GM04504 (cell line): ENCODE measurements at regions not wholly inside any gene's neighbourhood (a gene's known extent, or its start where the extent isn't known, plus 50 kb on each side); places are given as distances from the start of the nearest gene placed in this dataset.

Experiments
- DNase-seq: peaks from one replicate; pipeline ENCODE4 v3.0.0-alpha.2; 2012; ENCODE audit warnings: low read depth

DNA sequence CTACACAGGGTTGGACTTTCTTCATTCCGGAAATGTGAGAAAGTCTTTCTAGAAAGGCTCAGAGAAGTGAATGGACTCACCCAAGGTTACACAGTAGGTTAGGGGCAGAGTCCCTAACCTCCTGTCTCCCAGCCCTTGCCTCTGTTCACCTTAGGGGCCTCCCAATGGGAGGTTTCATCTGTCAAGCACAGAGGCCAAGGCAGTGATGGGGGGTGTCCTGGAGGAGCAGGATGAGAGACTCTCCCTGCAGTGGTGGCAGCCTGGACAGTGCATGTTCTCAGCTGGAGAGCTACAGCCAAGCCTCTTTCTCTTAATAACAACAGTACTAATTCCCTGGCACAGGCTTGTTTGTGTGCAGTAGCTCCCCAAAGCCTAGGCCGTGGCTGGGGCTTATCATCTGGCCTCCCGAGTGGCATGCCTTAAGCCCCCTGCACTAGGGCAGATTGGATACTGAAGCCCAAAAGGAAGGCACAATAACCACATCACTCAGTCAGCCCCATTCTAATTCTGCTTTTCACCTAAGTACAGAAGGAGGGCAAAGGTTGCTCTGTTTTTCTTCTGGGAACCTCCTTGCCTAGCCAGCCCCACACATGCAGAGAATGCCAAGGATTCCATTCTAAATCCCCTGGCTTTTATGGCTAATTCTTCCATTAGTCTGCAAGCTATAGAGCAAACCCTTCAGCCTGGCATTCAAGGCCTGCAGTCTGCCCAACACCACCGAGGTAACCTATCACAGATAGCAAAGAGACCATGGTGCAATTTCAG is 50.2 kb upstream of the XPA start:
- no peak for DNase-seq

DNA sequence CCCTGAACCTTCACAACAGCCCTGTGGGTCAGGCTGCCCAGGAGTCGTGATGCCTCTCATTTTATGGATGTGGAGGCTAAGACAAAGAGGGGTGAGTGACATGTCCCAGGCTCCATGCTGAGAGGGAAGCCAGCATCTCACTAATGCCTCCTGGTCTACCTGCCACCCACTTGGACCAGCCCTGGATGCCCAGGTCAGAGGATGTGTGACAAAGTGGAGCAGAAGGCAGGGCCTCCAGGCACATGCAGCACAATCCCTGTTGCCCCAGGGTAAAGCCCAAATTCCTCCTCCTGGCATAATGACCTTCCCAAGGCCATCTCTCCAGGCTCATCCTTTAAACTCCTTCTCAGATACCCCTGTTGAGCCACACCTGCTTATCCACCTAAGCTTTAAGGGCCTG is 51.4 kb upstream of the XPA start:
- DNase-seq, result no peak

DNA sequence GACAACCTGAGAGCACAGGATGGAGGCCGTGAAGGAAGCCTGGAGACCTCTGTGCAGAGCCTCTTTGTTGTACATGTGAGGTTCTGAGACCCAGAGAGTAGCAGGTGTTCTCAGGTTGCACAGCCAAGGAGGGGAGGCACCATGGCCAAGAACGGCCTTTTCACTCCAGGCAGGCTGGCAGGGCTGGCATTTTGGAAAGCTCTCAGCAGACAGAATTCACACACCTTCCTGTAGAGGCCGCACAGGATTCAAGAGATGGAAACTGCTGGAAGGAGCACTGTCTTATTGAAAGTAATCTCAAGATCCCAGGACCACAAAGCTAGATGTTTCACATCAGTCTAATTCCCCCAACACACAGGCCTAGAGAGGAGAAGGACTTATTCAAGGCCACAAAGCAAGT is 52.8 kb upstream of the XPA start:
- no peak for DNase-seq

DNA sequence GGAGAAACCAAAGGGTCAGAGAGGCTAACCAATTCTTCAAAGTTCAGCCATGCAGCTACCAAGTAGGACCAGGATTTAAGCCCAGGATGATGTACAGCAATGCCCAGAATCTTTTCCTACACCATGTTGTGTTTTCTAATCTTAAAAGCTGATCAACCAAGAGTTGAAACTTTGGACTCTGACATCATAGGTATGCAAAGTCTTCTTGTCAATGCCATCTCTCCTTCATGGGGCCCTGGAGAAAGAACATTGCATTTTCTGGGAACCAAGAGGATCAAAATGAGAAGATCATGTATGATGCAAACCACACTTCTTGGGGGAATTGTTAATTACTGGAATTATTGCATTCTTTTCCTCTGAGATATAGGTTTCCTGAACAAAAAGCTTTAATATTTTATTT is 54.4 kb upstream of the XPA start:
- no peak for DNase-seq

DNA sequence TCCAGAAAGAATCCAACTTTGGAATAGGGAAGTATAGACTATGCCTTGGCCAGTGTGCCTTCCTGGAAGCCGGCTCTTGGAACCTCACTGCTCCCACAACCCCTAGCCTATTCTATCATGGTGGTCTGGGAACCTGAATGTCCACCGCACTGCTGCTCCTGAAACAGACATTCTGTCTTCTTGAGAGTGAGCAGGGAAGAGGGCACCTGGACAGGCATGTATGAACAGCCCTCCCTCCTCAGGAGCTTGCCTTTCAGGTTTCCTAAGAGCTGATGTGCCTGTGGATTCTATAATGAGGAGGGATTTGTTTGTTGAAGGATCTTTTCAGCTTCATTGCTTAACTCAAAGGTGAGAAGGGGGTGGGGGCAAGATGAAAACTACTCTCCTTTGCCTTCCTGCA is 55.1 kb upstream of the XPA start:
- no peak for DNase-seq

DNA sequence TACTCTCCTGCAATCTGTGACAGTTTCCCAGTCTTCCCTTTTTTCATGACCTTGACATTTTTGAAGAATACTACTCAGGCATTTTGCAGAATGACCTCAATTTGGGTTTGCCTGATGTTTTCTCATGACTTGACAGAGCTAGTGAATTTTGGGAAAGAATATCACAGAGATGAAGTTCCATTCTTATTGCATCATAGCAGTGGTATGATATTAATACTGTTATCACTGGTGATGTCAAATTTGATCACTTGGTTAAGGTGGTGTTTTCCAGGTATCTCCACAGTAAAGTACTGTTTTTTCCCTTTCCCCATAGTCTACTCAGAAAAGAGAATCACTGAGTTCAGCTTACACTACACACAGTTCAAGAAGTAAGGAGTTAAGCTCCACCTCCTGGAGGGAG is 56.2 kb upstream of the XPA start:
- no peak for DNase-seq

DNA sequence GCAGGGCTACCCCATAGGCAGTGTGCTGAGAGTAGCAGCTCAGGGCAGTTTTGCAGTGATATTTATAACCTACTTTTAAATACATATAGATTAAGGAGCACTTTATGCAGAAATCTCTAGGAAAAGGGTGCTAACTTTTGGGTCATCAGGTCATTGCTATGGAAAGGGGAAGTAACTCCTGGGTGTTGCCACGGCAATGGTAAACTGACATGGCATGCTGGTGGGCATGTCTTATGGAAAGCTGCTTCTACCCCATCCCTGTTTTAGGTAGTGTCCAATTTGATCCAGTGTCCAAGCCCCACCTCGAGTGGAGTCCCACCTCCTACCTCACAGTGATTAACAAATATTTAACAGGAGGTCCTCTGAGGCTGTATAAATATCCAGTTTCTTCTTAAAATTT is 56.8 kb upstream of the XPA start:
- no peak for DNase-seq

DNA sequence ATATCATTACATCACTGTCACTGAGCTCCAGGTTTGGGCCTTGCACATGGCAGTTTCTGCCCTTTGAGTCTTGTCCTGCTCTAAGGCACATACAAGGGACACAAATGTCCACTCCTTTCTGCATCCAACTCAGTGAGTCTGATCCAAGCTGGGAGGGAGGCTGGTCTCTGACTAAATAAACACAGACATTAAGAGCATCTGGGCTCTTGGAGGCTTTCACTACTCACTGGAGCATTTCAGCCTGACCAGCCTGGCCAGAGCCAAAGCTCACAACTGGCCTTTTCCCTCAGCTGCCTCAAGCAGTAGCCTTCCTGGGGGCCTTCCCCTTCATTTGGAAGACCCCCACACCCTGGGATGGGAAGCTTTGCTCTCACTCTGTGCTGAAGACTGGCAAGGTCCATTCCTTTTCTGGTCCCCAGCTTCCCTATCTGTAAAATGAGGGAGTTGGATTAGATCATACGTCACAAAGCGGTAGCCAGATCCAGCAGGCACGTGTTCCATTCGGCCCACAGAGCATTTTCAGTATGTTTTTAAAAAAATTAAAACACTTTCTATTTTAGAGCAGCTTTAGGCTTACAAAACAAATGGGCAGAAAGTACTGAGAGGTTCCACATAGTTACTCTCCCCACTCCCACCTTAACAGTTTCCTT is 58.6 kb upstream of the XPA start:
- no peak for DNase-seq

DNA sequence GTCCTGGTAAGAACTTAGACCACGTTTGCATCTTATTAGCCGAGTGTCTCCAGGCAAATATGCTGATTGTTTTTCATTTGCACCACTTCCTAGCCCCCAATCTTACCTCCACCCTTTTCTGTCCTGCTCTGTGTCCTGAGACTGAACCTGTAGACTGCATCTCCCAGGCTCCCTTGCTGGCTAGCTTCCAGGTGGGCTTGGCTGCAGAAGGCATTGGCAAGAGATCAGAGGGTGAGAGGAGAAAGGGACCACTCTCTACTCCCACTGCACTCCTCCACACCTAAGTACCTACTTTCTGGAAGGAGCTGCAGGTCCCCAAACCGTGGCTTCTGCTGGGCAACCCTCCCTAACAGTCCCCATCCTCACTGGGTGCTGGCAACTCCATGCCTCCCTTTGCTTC is 59.9 kb upstream of the XPA start:
- no peak for DNase-seq

DNA sequence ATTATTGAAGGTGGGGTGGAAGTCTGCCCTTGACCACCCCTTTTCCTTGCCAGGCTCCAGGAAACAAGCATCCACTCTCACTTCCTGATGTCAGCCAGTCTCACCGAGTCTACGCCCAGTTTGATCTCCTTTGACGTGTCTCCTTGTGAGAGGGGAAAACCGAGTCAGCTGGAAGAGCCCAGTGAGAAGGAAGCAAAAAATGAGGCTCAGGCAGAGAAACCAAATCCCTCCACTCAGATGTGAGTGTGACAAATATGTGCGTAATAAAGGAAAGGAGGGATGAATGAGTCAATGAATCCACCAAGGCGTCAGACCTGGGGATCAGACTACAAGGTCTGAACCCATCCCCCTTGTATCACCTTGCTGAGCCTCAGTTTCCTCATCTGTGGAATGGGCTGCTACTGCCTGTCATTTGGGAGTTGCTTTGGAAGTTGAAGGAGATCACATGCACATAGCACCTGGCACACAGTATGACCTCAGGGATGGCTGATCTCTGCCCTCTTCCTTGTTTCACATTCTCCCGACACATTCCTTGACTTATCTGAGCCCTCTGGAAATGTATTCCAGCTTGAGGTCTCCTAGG is 61.3 kb upstream of the XPA start:
- no peak for DNase-seq

DNA sequence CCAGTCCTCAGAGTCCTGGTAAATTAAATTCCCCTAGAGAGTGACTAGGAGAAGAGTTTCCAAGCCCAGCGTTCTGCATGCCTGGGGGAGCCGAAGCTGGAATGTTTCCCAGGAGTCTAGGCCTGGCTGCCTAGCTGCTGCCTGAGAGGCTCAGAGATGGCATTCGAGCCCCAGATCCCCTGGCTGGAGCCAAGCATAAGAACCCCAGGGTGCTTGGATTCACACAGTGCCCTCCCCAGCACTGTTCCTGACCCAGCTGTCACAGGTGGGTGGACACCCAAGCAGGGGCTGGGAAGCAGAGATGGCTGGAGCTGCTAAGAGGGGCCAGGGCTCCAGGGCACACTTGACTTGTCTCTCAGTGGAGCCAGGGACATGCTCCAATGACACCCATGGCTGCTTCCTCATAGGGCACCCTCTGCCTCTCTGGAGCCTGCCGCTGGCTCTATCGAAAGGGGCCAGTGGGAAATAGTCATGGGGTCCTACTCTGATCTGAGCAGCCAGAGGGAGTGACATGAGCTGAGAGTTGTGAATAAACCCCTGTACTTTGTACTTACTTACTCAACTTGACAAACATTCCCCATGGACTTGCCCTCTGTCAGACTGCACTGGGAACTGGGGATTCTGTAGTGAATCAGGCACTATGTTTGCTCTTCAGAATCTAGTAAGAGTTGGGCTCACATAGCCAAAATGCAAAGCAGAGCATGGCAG is 62.6 kb upstream of the XPA start:
- no peak for DNase-seq

DNA sequence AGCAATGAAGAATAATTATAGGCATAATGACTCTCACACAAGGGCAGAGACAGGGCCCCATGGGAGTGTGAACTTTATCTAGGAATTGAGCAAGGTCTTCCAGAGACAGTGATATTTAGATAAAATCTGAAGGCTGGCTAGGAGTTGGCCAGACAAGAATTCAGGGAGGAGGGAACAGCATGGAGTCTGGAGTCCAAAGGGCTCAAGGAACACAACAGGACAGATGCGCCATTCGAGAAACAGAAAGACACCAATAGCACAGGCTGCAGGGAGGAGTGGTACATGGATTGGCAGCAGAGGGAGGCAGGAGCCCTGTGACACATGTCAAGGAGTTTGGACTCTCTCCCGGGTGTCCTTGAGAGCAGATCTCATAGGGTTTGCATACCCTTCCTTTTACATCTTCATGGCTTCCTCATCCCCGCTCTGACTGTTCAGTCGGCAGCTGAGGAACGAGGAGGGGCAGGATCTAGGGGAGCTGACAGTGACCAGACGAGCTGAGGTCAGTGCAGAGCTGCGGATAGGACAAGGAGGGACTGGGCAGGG is 64.0 kb upstream of the XPA start:
- DNase-seq, result no peak

DNA sequence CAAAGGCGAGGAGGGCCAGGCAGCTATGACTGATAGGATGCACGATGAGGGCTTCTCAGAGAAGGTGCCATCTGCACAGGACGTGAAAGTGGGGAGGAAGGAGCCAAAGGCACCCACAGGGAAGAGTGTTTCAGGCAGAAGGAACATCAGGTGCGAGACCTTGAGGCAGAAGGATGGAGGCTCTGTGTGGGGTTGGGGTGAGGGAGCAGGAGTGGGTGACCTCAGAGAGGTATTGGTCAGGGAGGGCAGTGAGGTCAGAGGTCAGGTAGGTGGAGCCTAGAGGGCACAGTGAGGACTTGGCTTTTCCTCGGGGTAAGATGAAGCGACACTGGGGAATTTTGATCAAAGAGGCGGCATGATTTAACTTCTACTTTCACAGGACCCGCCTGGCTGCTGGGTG is 64.7 kb upstream of the XPA start:
- DNase-seq, result no peak

DNA sequence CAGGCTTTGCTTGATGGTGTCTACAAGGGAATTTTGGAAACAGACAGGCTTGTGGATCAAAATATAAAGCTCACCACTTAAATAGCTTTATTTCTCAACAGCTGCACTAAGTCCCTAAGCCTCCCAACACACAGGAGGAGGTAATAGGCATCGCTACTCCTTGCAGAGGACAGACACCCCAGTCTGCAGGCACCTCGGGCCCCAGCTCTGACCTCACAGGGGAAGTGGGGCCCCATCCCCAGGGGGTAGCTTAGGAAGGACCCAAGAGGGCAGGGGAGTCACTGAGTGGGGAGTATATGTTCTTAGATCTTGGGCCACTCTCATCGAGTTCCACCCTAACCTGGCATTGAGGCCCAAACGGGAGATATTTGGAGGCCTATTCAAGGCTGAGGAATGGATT is 66.7 kb upstream of the XPA start:
- DNase-seq, result no peak

DNA sequence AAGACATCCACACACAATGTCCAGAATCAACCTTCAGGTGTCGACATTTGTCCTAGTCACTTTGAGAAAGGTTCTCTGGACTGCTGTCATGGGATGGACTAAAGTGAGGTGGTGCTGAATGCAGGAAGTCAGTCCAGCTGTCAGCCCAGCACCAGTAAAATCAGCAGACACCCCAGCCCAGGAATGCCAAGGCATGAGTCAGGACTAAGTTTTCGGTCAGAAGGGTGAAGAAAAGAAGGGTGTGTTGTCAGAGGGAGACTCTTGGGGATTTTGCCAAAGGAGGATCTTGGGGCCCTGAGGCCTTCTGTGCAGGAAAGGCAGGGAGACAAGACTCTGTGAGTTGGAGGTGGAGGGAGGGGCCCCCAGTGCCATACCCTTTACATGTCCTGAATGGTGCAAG is 69.0 kb upstream of the XPA start:
- DNase-seq, result peak; percentile 39

DNA sequence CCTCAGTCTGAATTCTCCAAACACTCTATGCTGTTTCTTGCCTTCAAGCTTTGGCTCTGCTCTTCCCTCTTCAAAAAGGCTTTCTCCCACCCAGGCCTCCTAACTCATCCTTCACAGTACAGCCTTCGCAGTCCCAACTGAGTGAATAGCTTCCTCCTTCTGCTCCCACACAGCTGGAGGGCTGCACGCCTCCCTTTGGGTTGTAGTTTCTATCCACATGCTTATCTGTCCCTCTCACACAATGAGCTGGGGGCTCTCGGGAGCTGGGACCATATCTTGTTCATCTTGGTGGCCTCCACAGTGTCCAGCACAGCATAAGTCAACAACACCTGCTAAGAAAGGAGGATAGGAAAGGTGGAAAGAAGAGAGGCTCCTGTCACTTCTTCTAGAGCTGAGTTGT is 69.5 kb upstream of the XPA start:
- no peak for DNase-seq

DNA sequence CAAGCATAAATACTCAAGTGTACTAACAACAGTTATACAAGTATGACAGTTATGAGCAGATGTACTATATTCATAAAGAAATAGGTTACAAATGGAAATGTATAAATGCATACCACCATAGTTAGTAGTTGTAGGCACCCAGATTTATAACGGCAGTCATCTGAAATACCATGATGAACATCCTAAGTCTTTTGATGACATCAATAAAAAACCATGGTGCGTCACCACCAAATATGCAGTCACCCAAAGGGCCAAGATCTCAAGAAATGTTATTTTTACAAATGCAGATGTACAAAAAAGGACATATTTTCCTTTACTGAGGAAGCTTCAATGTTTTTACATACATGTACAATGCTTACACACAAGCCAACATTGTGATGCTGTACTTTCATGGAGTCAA is 70.8 kb upstream of the XPA start:
- no peak for DNase-seq

DNA sequence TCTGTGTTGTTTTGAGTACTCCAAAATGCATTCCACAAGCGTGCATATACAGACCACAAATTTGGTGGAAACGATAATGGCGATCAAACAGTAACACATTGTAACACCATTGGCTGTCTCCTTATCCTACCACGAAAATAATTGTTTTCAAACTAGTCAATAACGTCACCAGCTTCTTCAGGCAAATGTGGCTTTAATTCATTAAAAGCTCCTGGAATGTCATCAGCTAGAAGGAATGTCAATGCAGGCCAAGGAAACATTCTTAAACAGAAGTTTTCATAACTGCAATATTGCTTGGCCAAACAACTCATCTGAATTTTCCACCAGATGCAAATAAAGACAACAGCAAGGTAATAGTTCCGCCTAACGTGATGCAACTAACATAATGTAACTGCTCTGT is 71.6 kb upstream of the XPA start:
- peak; percentile 70 for DNase-seq

DNA sequence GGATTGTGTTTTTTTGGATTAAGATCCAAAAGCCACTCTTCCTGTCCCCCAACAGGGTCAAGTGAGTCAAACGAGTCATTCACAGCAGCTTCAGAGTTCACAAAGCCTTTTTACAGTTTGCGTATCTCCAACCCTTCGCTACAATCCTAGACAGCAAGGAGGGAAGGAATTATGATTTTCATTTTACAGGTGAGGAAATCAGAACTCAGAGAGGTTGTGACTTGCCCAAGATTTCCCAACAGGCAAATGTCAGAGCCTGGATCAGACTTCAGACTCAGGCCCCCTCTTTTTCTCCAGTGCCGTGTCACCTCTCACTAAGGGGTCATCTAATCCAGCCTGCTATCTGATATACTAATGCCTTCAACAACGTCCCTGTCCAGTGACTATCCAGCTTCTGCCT is 72.1 kb upstream of the XPA start:
- DNase-seq, result no peak

DNA sequence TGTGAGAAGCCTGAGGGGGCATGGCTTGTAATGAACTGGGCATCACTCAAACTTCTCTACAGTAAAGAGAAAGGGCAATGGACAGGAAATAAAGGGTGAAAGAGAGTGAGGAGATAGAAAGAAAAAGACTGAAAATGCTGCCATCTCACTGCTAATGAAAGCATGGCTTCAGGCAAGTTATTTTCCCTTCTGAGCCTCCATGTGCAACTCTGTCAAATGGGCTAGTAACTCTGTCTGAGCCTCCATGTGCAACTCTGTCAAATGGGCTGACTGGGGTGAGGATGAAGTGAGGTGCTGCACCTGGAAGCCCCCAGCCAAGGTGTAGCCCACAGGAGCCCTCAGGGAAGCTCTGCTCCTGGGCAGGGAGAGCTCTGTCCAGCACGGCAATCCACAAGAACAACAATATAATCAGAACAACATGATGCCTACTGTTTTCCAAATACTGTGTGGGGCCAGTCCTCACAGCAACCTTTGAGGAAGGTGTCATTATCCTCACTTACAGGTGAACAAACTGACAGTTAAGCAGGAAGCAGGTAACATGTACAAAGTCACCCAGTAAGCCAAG is 73.8 kb upstream of the XPA start:
- DNase-seq, result no peak

DNA sequence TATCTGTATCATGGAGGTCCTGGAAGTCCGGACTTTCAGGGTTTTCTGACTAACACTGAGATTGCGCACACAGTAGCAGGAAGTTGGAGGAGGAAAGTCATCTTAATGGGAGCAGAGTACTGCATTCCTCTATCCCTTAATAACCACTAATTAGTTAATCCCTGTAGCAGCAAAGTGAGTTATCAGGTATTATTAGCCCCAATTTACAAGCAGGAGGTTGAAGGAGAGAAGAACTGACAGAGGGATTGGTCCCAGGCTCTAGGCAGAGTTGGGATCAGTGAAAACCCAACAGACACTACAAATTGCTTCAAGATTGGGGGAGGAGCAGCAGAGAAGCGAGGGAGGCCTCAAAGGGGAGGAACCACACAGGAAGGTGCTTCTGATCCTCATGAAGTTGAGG is 74.5 kb upstream of the XPA start:
- DNase-seq, result no peak

DNA sequence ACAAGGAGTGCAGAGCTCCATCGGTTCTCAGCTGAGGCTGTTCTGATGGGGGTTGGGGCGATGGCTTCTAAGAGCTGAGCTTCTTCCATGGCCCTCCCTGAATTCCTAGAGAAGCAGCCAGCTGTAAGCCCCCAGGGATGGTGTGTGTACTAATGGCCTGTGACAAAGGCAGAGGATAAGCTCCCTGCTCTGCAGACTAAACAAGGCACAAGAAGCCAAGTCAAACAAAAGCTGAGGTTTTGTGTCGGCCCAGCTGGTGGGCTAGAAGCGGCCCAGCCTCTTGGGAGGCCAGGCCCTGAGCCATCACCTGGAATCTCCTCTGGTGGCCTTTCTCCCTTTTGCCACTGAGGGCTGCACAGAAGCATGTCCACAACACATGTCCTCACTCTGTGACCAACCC is 75.0 kb upstream of the XPA start:
- DNase-seq, result no peak

DNA sequence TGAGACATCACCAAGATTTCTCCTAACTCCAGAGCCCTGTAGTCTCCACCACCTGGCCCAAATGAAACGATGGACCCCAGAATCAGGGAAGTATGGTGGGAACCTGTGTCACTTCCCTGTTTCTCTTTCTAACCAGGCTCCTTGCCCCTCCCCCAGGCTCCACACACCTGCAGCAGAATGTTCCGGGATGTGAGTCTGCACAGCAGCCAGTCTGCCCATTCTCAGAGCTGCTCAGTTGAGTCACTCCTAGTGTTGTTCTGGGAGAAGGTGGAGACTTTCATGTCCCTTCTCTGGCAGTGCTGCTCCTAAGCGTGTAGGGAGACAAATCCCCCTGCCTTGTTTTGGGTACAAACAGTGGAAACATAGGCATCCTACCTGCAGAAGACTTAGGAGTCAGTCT is 76.0 kb upstream of the XPA start:
- no peak for DNase-seq
